ENCODE measurements at regions not wholly inside any gene's neighbourhood (a gene's known extent, or its start where the extent isn't known, plus 50 kb on each side); places are given as distances from the start of the nearest gene placed in this dataset.

DNA sequence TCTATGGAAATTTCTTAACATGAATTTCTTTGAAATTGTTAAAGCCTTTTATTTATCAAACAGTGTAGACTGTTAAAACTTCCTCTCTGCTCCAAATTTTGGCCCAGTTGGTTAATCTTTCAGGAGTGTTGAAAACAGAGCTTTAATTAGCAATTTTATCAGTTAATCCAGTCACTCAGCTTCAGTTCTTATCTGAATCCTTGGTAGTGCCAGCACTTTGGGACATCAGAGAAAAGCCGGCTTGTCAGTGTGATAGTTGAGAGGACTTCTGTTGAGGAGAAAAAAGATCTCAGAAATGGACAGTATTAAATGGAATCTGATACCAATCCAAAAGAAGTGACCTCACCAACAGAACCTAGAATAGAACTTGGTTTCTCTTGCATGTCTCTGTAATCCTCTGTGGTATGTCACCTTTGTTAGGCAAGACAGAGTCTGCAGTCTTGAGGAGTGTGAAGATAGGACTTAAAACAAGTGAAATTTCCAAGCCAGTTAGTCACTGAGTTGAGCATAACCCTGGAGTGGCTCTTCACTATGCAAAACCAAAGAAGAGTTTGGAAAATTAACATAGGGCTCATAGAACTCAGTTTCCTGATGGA is 251.8 kb downstream of the NNT start:
- TF ChIP-seq, protein P1, sequence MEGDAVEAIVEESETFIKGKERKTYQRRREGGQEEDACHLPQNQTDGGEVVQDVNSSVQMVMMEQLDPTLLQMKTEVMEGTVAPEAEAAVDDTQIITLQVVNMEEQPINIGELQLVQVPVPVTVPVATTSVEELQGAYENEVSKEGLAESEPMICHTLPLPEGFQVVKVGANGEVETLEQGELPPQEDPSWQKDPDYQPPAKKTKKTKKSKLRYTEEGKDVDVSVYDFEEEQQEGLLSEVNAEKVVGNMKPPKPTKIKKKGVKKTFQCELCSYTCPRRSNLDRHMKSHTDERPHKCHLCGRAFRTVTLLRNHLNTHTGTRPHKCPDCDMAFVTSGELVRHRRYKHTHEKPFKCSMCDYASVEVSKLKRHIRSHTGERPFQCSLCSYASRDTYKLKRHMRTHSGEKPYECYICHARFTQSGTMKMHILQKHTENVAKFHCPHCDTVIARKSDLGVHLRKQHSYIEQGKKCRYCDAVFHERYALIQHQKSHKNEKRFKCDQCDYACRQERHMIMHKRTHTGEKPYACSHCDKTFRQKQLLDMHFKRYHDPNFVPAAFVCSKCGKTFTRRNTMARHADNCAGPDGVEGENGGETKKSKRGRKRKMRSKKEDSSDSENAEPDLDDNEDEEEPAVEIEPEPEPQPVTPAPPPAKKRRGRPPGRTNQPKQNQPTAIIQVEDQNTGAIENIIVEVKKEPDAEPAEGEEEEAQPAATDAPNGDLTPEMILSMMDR (IDR thresholded peaks at IDR 0.05): no peak
- no peak for TF ChIP-seq POLR2A (IDR thresholded peaks at IDR 0.05)

All from testis (tissue), 2 donors.